Breast epithelium (tissue), 3 donors: ENCODE measurements at regions not wholly inside any gene's neighbourhood (a gene's known extent, or its start where the extent isn't known, plus 50 kb on each side); places are given as distances from the start of the nearest gene placed in this dataset.

Experiments
- POLR2A ChIP-seq: fragments of 450-650 bp; IDR thresholded peaks from one replicate; pipeline ENCODE4 v1.6.1; 2016; ENCODE audit warnings: antibody characterized with exemption, mild to moderate bottlenecking, moderate library complexity
- POLR2AphosphoS5 ChIP-seq, 3 donors: sonication (generic); formaldehyde crosslinking; IDR thresholded peaks; one replicate each; pipeline ENCODE4 v1.6.1; 2017; ENCODE audit warnings: antibody characterized with exemption in 3 of 3
- TF ChIP-seq, protein P1 (sequence below), 3 donors: fragments of 450-650 bp; IDR thresholded peaks; one replicate each; pipeline ENCODE4 v1.5.1; 2016 to 2017; ENCODE audit warnings: antibody characterized with exemption in 3 of 3, mild to moderate bottlenecking in 3 of 3, moderate library complexity in 3 of 3

DNA sequence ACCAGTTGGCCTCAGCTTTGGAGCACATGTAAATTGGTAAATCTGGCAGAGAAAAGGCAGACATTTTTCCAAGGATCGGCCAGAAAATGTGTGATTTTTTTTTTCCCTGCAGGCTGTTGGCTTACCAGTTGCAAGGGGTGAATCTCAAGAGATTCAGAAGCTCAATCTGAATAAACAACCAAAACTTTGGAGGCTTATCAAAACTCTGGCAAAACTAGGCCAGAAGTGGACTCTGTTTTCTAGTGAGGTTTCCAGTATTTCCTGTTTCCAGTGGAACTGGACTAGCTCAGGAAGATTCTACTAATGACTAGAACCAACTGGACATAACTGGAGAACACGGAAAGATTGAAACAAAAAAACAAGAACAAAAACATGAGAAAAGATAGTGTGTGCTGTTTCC is 191.3 kb downstream of the SMIM20 start:
- TF ChIP-seq, protein P1, sequence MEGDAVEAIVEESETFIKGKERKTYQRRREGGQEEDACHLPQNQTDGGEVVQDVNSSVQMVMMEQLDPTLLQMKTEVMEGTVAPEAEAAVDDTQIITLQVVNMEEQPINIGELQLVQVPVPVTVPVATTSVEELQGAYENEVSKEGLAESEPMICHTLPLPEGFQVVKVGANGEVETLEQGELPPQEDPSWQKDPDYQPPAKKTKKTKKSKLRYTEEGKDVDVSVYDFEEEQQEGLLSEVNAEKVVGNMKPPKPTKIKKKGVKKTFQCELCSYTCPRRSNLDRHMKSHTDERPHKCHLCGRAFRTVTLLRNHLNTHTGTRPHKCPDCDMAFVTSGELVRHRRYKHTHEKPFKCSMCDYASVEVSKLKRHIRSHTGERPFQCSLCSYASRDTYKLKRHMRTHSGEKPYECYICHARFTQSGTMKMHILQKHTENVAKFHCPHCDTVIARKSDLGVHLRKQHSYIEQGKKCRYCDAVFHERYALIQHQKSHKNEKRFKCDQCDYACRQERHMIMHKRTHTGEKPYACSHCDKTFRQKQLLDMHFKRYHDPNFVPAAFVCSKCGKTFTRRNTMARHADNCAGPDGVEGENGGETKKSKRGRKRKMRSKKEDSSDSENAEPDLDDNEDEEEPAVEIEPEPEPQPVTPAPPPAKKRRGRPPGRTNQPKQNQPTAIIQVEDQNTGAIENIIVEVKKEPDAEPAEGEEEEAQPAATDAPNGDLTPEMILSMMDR (IDR thresholded peaks at IDR 0.05): no peak
- TF ChIP-seq POLR2AphosphoS5 (IDR thresholded peaks at IDR 0.05): no peak
- TF ChIP-seq POLR2A: no peak
